ENCODE measurements at regions not wholly inside any gene's neighbourhood (a gene's known extent, or its start where the extent isn't known, plus 50 kb on each side); places are given as distances from the start of the nearest gene placed in this dataset.
"Not testable (repeated sequence)": the region's sequence is repeated elsewhere in the genome, so short reads cannot be mapped to it uniquely, and the experiment has no call there.

DNA sequence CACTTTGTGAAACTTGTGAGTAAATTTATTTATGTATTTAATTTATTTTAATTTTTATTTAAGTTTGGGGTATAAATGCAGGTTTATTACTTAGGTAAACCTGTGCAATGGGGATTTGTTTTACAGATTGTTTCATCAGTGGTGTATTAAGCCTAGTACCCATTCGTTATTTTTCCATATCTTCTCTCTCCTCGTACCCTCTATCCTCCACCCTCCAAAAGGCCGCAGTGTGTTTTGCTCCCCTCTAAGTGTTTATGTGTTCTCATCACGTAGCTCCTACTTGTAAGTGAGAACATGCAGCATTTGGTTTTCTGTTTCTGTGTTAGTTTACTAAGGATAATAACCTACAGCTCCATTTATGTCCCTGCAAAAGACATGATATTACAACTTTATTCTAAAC, 145.4 kb upstream of the SMIM30 start:
- H3K4me3 ChIP-seq (ENCODE audit: low read depth, low read length) = no peak overlapping the region
- H3K27ac ChIP-seq (ENCODE audit: low read depth, low read length) = no peak overlapping the region
- no peak for DNase-seq (ENCODE audit: low read depth, low spot score)
- H3K27me3 ChIP-seq (ENCODE audit: control insufficient read depth, insufficient read depth, low read length) = no peaks in the 10 kb centered on the region
- POLR2A ChIA-PET = interaction anchor here (0.6 kb wide), 1 partner anchor 756 kb away, joined by 3 read pairs; no protein-coding TSS in a partner anchor
- H3K9me3 ChIP-seq (ENCODE audit: control insufficient read depth, insufficient read depth, low read length) = peaks cover 9% of the 10 kb centered on the region; the same call in 1 of the 2 replicates
- CTCF ChIA-PET = interaction anchor here (1.0 to 1.3 kb wide), 2 partner anchors 26 to 104 kb away, joined by 5 to 6 read pairs; no protein-coding TSS in a partner anchor
- TF ChIP-seq, protein P1, sequence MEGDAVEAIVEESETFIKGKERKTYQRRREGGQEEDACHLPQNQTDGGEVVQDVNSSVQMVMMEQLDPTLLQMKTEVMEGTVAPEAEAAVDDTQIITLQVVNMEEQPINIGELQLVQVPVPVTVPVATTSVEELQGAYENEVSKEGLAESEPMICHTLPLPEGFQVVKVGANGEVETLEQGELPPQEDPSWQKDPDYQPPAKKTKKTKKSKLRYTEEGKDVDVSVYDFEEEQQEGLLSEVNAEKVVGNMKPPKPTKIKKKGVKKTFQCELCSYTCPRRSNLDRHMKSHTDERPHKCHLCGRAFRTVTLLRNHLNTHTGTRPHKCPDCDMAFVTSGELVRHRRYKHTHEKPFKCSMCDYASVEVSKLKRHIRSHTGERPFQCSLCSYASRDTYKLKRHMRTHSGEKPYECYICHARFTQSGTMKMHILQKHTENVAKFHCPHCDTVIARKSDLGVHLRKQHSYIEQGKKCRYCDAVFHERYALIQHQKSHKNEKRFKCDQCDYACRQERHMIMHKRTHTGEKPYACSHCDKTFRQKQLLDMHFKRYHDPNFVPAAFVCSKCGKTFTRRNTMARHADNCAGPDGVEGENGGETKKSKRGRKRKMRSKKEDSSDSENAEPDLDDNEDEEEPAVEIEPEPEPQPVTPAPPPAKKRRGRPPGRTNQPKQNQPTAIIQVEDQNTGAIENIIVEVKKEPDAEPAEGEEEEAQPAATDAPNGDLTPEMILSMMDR (IDR thresholded peaks at IDR 0.05; ENCODE audit: low read depth, low read length) = no peak

DNA sequence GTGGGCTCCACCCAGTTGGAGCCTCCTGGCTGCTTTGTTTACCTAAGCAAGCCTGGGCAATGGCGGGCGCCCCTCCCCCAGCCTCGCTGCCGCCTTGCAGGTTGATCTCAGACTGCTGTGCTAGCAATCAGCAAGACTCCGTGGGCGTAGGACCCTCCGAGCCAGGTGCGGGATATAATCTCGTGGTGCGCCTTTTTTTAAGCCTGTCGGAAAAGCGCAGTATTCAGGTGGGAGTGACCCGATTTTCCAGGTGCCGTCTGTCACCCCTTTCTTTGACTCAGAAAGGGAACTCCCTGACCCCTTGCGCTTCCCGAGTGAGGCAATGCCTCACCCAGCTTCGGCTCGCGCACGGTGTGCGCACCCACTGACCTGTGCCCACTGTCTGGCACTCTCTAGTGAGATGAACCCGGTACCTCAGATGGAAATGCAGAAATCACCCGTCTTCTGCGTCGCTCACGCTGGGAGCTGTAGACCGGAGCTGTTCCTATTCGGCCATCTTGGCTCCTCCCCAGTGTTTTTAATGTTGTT, 144.9 kb upstream of the SMIM30 start:
- H3K4me3 ChIP-seq (ENCODE audit: low read depth, low read length); H3K27ac ChIP-seq (ENCODE audit: low read depth, low read length); H3K9me3 ChIP-seq (ENCODE audit: control insufficient read depth, insufficient read depth, low read length); H3K27me3 ChIP-seq (ENCODE audit: control insufficient read depth, insufficient read depth, low read length); POLR2A ChIA-PET; DNase-seq (ENCODE audit: low read depth, low spot score): not testable (repeated sequence)
- CTCF ChIA-PET = interaction anchor here (1.3 kb wide), 1 partner anchor 103 kb away, joined by 5 read pairs; no protein-coding TSS in a partner anchor

DNA sequence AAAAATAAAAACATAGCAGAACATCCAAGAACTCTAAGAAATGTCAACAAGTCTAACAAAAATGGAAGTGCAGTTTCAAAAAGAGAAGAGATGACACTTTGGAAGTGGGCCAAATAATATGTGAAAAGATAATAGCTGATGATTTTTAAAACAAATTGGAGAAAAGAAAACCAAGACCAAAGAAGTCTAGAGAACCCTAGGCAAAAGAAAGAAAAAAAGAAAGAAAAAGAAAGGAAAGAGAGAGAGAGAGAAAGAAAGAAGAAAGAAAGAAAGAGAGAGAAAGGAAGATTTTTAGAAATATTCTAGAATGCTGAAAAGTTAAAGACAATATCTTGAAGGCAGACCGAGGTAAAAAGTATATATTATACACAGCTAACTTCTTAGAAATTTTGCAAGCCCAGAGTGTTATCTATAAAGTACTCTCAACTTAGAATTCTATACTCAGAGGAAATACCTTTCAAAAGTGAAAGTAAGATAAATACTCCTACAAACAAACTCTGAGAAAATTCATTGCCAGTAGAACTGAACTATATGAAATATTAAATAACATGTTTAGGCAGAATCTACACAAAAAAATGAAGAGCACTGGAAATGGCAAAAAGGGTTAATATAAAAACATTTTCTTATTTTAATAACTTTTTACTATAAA, 138.7 kb upstream of the SMIM30 start:
- CTCF ChIA-PET = interaction anchor here (0.7 to 1.3 kb wide), 2 partner anchors 32 to 628 kb away, joined by 3 to 4 read pairs; no protein-coding TSS in a partner anchor
- no peak for DNase-seq (ENCODE audit: low read depth, low spot score)
- TF ChIP-seq, protein P1 (IDR thresholded peaks at IDR 0.05; ENCODE audit: low read depth, low read length) = no peak
- Histone ChIP-seq H3K27me3 (ENCODE audit: control insufficient read depth, insufficient read depth, low read length) (no peaks in the 10 kb centered on the region), H3K27ac (ENCODE audit: low read depth, low read length) (no peak overlapping the region), H3K4me3 (ENCODE audit: low read depth, low read length) (no peak overlapping the region), H3K9me3 (ENCODE audit: control insufficient read depth, insufficient read depth, low read length) (no peaks in the 10 kb centered on the region)
- POLR2A ChIA-PET = no interaction called here

DNA sequence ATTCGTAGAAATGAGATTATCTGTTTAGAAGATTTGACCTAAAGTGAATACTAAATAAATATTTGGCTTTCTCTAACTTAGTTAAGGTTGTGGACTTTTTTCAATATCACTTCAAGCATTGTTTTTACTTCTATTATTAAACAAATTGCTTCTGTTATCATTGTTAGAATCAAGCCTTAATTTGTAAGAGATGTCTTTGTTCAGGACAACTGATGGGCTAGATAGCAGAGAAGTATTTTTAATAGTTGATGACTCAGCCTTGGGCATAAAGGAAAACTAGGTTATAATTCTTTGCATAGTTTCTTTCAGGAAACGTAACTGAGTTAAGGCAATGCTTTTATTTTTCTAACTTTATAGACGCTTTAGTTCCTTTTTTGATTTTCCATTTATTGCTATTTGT, 128.8 kb upstream of the SMIM30 start:
- no peaks in the 10 kb centered on the region for H3K27me3 ChIP-seq (ENCODE audit: control insufficient read depth, insufficient read depth, low read length)
- POLR2A ChIA-PET = no interaction called here
- no peaks in the 10 kb centered on the region for H3K9me3 ChIP-seq (ENCODE audit: control insufficient read depth, insufficient read depth, low read length)
- H3K4me3 ChIP-seq (ENCODE audit: low read depth, low read length) = no peak overlapping the region
- TF ChIP-seq, protein P1 (IDR thresholded peaks at IDR 0.05; ENCODE audit: low read depth, low read length) = no peak
- CTCF ChIA-PET = no interaction called here
- H3K27ac ChIP-seq (ENCODE audit: low read depth, low read length) = no peak overlapping the region
- no peak for DNase-seq (ENCODE audit: low read depth, low spot score)

DNA sequence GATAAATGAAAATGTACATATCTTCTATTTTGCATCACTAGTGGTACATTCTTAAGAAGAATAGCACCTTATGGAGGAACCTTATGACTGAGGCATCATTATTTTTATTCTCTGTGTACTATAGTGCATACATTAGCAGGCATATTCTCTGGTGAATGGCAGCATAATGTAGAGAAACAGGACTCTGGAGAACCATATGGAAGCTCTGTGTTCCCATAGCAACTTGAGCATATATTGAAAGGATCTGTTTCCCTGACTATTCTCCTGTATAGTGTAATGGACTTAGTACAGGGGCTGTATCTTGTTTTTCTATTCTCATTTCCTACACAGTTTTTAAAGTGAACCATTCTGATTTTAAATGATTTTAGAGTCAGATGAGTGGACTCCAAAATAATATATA, 128.4 kb upstream of the SMIM30 start:
- Histone ChIP-seq H3K27ac (ENCODE audit: low read depth, low read length) (no peak overlapping the region), H3K9me3 (ENCODE audit: control insufficient read depth, insufficient read depth, low read length) (no peaks in the 10 kb centered on the region), H3K4me3 (ENCODE audit: low read depth, low read length) (no peak overlapping the region), H3K27me3 (ENCODE audit: control insufficient read depth, insufficient read depth, low read length) (no peaks in the 10 kb centered on the region)
- ChIA-PET CTCF (interaction anchor here (1.0 kb wide), 1 partner anchor 453 kb away, joined by 3 read pairs; no protein-coding TSS in a partner anchor), POLR2A (no interaction called here)
- DNase-seq (ENCODE audit: low read depth, low spot score) = no peak
- TF ChIP-seq, protein P1 (IDR thresholded peaks at IDR 0.05; ENCODE audit: low read depth, low read length) = no peak

Measured in AG04450 (cell line).